Peyer's patch (tissue), 4 donors: ENCODE measurements at regions not wholly inside any gene's neighbourhood (a gene's known extent, or its start where the extent isn't known, plus 50 kb on each side); places are given as distances from the start of the nearest gene placed in this dataset.

Source experiments
- DNase-seq, 3 donors: peaks; one replicate each; pipeline ENCODE4 v3.0.0-alpha.2; 2017 to 2019
- H3K27ac ChIP-seq, 4 donors: fragments of 200-600 bp; sonication (generic); one replicate each; pipeline ENCODE4 v1.5.1; 2016 to 2019
- H3K27me3 ChIP-seq, 2 donors: fragments of 200-600 bp; sonication (generic); one replicate each; pipeline ENCODE4 v1.5.1; 2019
- H3K36me3 ChIP-seq, 3 donors: fragments of 200-600 bp; sonication (generic); one replicate each; pipeline ENCODE4 v1.5.1; 2016 to 2019
- H3K4me1 ChIP-seq, 4 donors: fragments of 200-600 bp; sonication (generic); one replicate each; pipeline ENCODE4 v1.5.1; 2016 to 2019
- H3K4me3 ChIP-seq, 4 donors: fragments of 200-600 bp; sonication (generic); 1 replicate in 3 of 4; 2 replicates in 1 of 4; pipeline ENCODE4 v1.5.1; 2016 to 2019; ENCODE audit warnings: mild to moderate bottlenecking in 1 of 4
- H3K9me3 ChIP-seq, 4 donors: fragments of 200-600 bp; sonication (generic); one replicate each; pipeline ENCODE4 v1.5.1; 2016 to 2019; ENCODE audit warnings: mild to moderate bottlenecking in 1 of 4
- CTCF ChIP-seq, 6 experiments: fragments of 450-650 bp in 4 of 6; fragments of 200-600 bp in 2 of 6; sonication (generic) in 1 of 6; IDR thresholded peaks; one replicate each; pipeline ENCODE4 v1.5.1; 2017 to 2019; ENCODE audit warnings: antibody characterized with exemption in 6 of 6, mild to moderate bottlenecking in 3 of 6, moderate library complexity in 1 of 6
- POLR2A ChIP-seq, 2 donors: fragments of 450-650 bp; IDR thresholded peaks; one replicate each; pipeline ENCODE4 v1.5.1; 2017; ENCODE audit warnings: antibody characterized with exemption in 2 of 2, mild to moderate bottlenecking in 2 of 2, moderate library complexity in 2 of 2

- H3K36me3 ChIP-seq, result no peaks in the 10 kb centered on the region
- TF ChIP-seq CTCF (IDR thresholded peaks at IDR 0.05), result no peak
- DNase-seq, result no peak
- no peaks in the 10 kb centered on the region for H3K9me3 ChIP-seq
- H3K4me3 ChIP-seq, result no peak overlapping the region
- H3K27me3 ChIP-seq, result no peaks in the 10 kb centered on the region
- no peak overlapping the region for H3K27ac ChIP-seq
- no peaks in the 10 kb centered on the region for H3K4me1 ChIP-seq
Measured at GRCh38 chr3:159332535-159333099, 530.8 kb downstream of the MFSD1 start.

- Histone ChIP-seq H3K4me1 (no peaks in the 10 kb centered on the region), H3K36me3 (no peaks in the 10 kb centered on the region), H3K4me3 (no peak overlapping the region), H3K9me3 (no peaks in the 10 kb centered on the region), H3K27ac (no peak overlapping the region), H3K27me3 (no peaks in the 10 kb centered on the region)
- no peak for TF ChIP-seq POLR2A (IDR thresholded peaks at IDR 0.05)
- no peak for TF ChIP-seq CTCF (IDR thresholded peaks at IDR 0.05)
- DNase-seq, result no peak
Measured at GRCh38 chr3:159339131-159339530, 537.3 kb downstream of the MFSD1 start.

DNA sequence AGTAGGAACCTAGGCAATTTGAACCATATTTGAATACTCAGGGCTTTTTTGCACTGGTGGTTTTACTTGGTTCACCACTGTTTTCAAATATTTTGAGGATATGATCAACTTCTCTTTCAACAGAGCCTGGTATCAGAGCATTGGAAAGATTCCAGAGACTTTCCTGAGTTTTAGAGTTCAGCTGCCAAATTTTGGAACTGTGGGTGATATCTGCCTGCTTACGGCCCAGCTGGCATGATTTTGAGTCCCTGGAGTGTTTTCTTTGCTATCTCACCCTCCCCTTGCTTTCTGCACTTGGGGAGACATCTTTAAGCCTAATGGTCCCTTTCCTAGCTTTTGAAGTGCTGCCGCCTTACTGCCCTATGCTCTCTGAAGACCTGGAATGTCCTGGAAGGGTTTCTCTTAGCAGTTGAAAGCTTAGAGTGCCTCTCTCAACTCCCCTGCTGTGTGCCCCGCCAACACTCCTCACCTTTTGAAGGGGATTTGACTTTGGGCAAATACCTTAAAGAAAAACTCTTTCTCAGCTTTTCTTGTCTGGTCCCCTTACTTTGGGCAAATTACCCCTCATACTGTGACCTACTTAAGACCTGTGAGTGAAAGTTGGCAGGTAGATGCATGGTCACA, 539.1 kb downstream of the MFSD1 start:
- no peaks in the 10 kb centered on the region for H3K9me3 ChIP-seq
- no peak overlapping the region for H3K27ac ChIP-seq
- DNase-seq, result no peak
- TF ChIP-seq POLR2A (IDR thresholded peaks at IDR 0.05) (no peak), CTCF (IDR thresholded peaks at IDR 0.05) (no peak)
- H3K27me3 ChIP-seq, result no peaks in the 10 kb centered on the region
- H3K4me3 ChIP-seq, result no peak overlapping the region
- no peaks in the 10 kb centered on the region for H3K36me3 ChIP-seq
- no peaks in the 10 kb centered on the region for H3K4me1 ChIP-seq

GRCh38 chr3:159346271-159346903, 544.5 kb downstream of the MFSD1 start:
- Histone ChIP-seq H3K27me3 (no peaks in the 10 kb centered on the region), H3K4me1 (no peaks in the 10 kb centered on the region), H3K27ac (no peak overlapping the region), H3K4me3 (no peak overlapping the region), H3K9me3 (no peaks in the 10 kb centered on the region), H3K36me3 (no peaks in the 10 kb centered on the region)
- no peak for TF ChIP-seq POLR2A (IDR thresholded peaks at IDR 0.05)
- TF ChIP-seq CTCF (IDR thresholded peaks at IDR 0.05), result no peak
- no peak for DNase-seq

DNA sequence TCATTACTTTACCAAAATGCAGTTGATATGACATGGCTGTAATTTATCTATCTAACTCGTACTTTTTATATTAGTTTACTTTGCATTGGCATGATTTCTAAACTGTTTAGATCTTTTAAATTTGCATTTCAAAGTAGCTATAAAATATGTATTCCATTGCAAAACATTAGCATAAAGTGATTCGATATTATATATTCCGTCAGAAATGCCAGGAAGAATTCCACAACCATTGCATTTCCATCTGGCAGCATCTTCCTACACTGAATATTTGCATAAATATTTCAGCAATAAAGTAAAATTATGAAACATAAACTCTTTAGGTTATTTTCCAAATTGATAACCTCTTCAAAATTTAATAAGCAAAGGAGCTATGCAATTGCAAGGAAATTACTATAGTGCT, 546.6 kb downstream of the MFSD1 start:
- no peaks in the 10 kb centered on the region for H3K4me1 ChIP-seq
- no peak overlapping the region for H3K27ac ChIP-seq
- H3K4me3 ChIP-seq, result no peak overlapping the region
- no peaks in the 10 kb centered on the region for H3K27me3 ChIP-seq
- no peaks in the 10 kb centered on the region for H3K9me3 ChIP-seq
- TF ChIP-seq POLR2A (IDR thresholded peaks at IDR 0.05), result no peak
- H3K36me3 ChIP-seq, result no peaks in the 10 kb centered on the region
- no peak for DNase-seq

- TF ChIP-seq POLR2A (IDR thresholded peaks at IDR 0.05) (no peak), CTCF (IDR thresholded peaks at IDR 0.05) (no peak)
- no peaks in the 10 kb centered on the region for H3K4me1 ChIP-seq
- H3K27me3 ChIP-seq, result no peaks in the 10 kb centered on the region
- no peak overlapping the region for H3K4me3 ChIP-seq
- DNase-seq, result no peak
- no peaks in the 10 kb centered on the region for H3K36me3 ChIP-seq
- no peaks in the 10 kb centered on the region for H3K9me3 ChIP-seq
- H3K27ac ChIP-seq, result no peak overlapping the region
Measured at GRCh38 chr3:159356606-159357005, 554.8 kb downstream of the MFSD1 start.
